H9 (cell line): ENCODE measurements at regions not wholly inside any gene's neighbourhood (a gene's known extent, or its start where the extent isn't known, plus 50 kb on each side); places are given as distances from the start of the nearest gene placed in this dataset.

Experiments used
- DNase-seq: peaks from one replicate; pipeline ENCODE4 v3.0.0-alpha.2; 2017
- H2AFZ ChIP-seq: one replicate; pipeline ENCODE4 v1.6.1; 2013; ENCODE audit warnings: mild to moderate bottlenecking, low read length, control low read depth, moderate library complexity
- H2AK5ac ChIP-seq: 2 replicates; pipeline ENCODE4 v1.6.1; 2013; ENCODE audit warnings: low read length, control low read depth, mixed read lengths; ENCODE audit not compliant: insufficient read length
- H2BK120ac ChIP-seq: one replicate; pipeline ENCODE4 v1.6.1; 2013; ENCODE audit warnings: low read depth, mild to moderate bottlenecking, low read length, control low read depth, inconsistent platforms; ENCODE audit not compliant: poor library complexity, severe bottlenecking
- H2BK12ac ChIP-seq: 2 replicates; pipeline ENCODE4 v1.6.1; 2013; ENCODE audit warnings: low read length, control low read depth, mixed read lengths, low read depth; ENCODE audit not compliant: insufficient read length
- H2BK15ac ChIP-seq: 2 replicates; pipeline ENCODE4 v1.6.1; 2013; ENCODE audit warnings: low read depth, low read length, control low read depth
- H2BK20ac ChIP-seq: one replicate; pipeline ENCODE4 v1.6.1; 2013; ENCODE audit warnings: low read depth, mild to moderate bottlenecking, low read length, control low read depth, inconsistent platforms; ENCODE audit not compliant: poor library complexity, severe bottlenecking
- H2BK5ac ChIP-seq: 2 replicates; pipeline ENCODE4 v1.6.1; 2013; ENCODE audit warnings: low read length, control low read depth, mixed read lengths; ENCODE audit not compliant: insufficient read length
- H3K14ac ChIP-seq: 2 replicates; pipeline ENCODE4 v1.6.1; 2013; ENCODE audit warnings: low read length, control low read depth; ENCODE audit not compliant: insufficient read depth
- H3K18ac ChIP-seq: 2 replicates; pipeline ENCODE4 v1.6.1; 2013; ENCODE audit warnings: low read depth, mild to moderate bottlenecking, mixed read lengths, low read length, control low read depth; ENCODE audit not compliant: insufficient read length
- H3K23ac ChIP-seq: 2 replicates; pipeline ENCODE4 v1.6.1; 2013; ENCODE audit warnings: low read length, control low read depth, mixed read lengths, low read depth; ENCODE audit not compliant: insufficient read length
- H3K23me2 ChIP-seq: 2 replicates; pipeline ENCODE4 v1.6.1; 2013; ENCODE audit warnings: low read depth, mild to moderate bottlenecking, mixed read lengths, low read length, control low read depth; ENCODE audit not compliant: insufficient read length, poor library complexity, severe bottlenecking
- H3K27ac ChIP-seq: 2 replicates; pipeline ENCODE4 v1.5.1; 2013; ENCODE audit warnings: low read length, control low read depth, mixed read lengths, low read depth; ENCODE audit not compliant: insufficient read length
- H3K27me3 ChIP-seq: 2 replicates; pipeline ENCODE4 v1.6.1; 2013; ENCODE audit warnings: low read length, control low read depth, inconsistent platforms; ENCODE audit not compliant: insufficient read depth
- H3K4ac ChIP-seq: 2 replicates; pipeline ENCODE4 v1.6.1; 2013; ENCODE audit warnings: low read depth, mild to moderate bottlenecking, control low read depth, inconsistent platforms, low read length, moderate library complexity
- H3K4me1 ChIP-seq: 2 replicates; pipeline ENCODE4 v1.6.1; 2013; ENCODE audit warnings: low read length, control low read depth, inconsistent platforms; ENCODE audit not compliant: insufficient read depth
- H3K4me2 ChIP-seq: 2 replicates; pipeline ENCODE4 v1.6.1; 2013; ENCODE audit warnings: low read length, control low read depth, mixed read lengths; ENCODE audit not compliant: insufficient read length, insufficient read depth
- H3K56ac ChIP-seq: 2 replicates; pipeline ENCODE4 v1.6.1; 2013; ENCODE audit warnings: low read depth, mild to moderate bottlenecking, mixed read lengths, low read length, control low read depth; ENCODE audit not compliant: insufficient read length
- H3K79me1 ChIP-seq: 2 replicates; pipeline ENCODE4 v1.6.1; 2013; ENCODE audit warnings: low read depth, mild to moderate bottlenecking, moderate library complexity, low read length, control low read depth, inconsistent platforms; ENCODE audit not compliant: insufficient read depth, poor library complexity, severe bottlenecking
- H3K79me2 ChIP-seq: 2 replicates; pipeline ENCODE4 v1.6.1; 2013; ENCODE audit warnings: low read length, control low read depth, inconsistent platforms; ENCODE audit not compliant: insufficient read depth
- H3K9ac ChIP-seq: 2 replicates; pipeline ENCODE4 v1.6.1; 2013; ENCODE audit warnings: low read length, control low read depth, mixed read lengths; ENCODE audit not compliant: insufficient read length; ENCODE audit errors: extremely low read depth
- H3K9me3 ChIP-seq: one replicate; pipeline ENCODE4 v1.6.1; 2013; ENCODE audit warnings: low read depth, low read length, inconsistent platforms; ENCODE audit not compliant: control insufficient read depth
- H3T11ph ChIP-seq: one replicate; pipeline ENCODE4 v1.6.1; 2013; ENCODE audit warnings: mild to moderate bottlenecking, low read length, control low read depth, inconsistent platforms
- H4K20me1 ChIP-seq: one replicate; pipeline ENCODE4 v1.6.1; 2013; ENCODE audit not compliant: control insufficient read depth, insufficient read length, insufficient read depth
- H4K5ac ChIP-seq: 2 replicates; pipeline ENCODE4 v1.6.1; 2013; ENCODE audit warnings: low read depth, mild to moderate bottlenecking, mixed read lengths, low read length, control low read depth; ENCODE audit not compliant: insufficient read length
- H4K8ac ChIP-seq: replicated peaks from 2 replicates; pipeline ENCODE4 v1.6.1; 2013; ENCODE audit warnings: low read length, control low read depth, mixed read lengths, low read depth; ENCODE audit not compliant: insufficient read length
- H4K91ac ChIP-seq: 2 replicates; pipeline ENCODE4 v1.6.1; 2013; ENCODE audit warnings: low read depth, mild to moderate bottlenecking, moderate library complexity, mixed read lengths, low read length, control low read depth; ENCODE audit not compliant: insufficient read length
- H3K27ac Mint-ChIP-seq, 3 experiments: 2 replicates in 2 of 3; 3 replicates in 1 of 3; pipeline ENCODE4 v1.8.0; 2020 to 2021; ENCODE audit warnings: mixed read lengths in 3 of 3, mild to moderate bottlenecking in 1 of 3, moderate library complexity in 1 of 3
- H3K27me3 Mint-ChIP-seq: 2 replicates; pipeline ENCODE4 v1.8.0; 2021; ENCODE audit warnings: low read depth, mild to moderate bottlenecking, moderate library complexity, mixed read lengths
- H3K36me3 Mint-ChIP-seq, 3 experiments: 2 replicates in 2 of 3; 3 replicates in 1 of 3; pipeline ENCODE4 v1.8.0; 2020 to 2021; ENCODE audit warnings: low read depth in 3 of 3, mixed read lengths in 3 of 3; ENCODE audit not compliant: insufficient read depth in 1 of 3
- H3K4me1 Mint-ChIP-seq, 2 experiments: 2 replicates each; pipeline ENCODE4 v1.8.0; 2020; ENCODE audit warnings: mixed read lengths in 2 of 2
- H3K4me3 Mint-ChIP-seq, 2 experiments: 2 replicates in 1 of 2; 3 replicates in 1 of 2; pipeline ENCODE4 v1.8.0; 2020 to 2021; ENCODE audit warnings: mild to moderate bottlenecking in 2 of 2, mixed read lengths in 2 of 2, moderate library complexity in 1 of 2
- H3K9me3 Mint-ChIP-seq, 2 experiments: 2 replicates in 1 of 2; 3 replicates in 1 of 2; pipeline ENCODE4 v1.8.0; 2020; ENCODE audit warnings: mild to moderate bottlenecking in 2 of 2, mixed read lengths in 2 of 2, moderate library complexity in 1 of 2
- CTCF ChIP-seq: fragments of 200-600 bp; sonication (generic); conservative IDR thresholded peaks from 3 replicates; pipeline ENCODE4 v1.8.0; 2021; ENCODE audit warnings: antibody characterized with exemption, mild to moderate bottlenecking
- WGBS: extraction: QIAGEN DNeasy Blood & Tissue Kit; methylation state at CpG from one replicate; pipeline ENCODE4 v1.1.7; 2013; ENCODE audit warnings: missing lambda C conversion rate, low lambda C conversion rate, mixed read lengths; ENCODE audit not compliant: insufficient read length; ENCODE audit errors: extremely low coverage; 5-methylcytosine and 5-hydroxymethylcytosine counted together

GRCh38 chr12:68509242-68509641 lies 101.5 kb upstream of the RAP1B start:
- H3K56ac ChIP-seq = no peak overlapping the region
- no peak for TF ChIP-seq CTCF
- H4K20me1 ChIP-seq = no peaks in the 10 kb centered on the region
- no peak overlapping the region for H4K91ac ChIP-seq
- no CpG with 5 or more reads among the region's 4 CpGs for WGBS
- no peak overlapping the region for H2BK12ac ChIP-seq
- no peak overlapping the region for H2AK5ac ChIP-seq
- H3K4me1 ChIP-seq = no peaks in the 10 kb centered on the region
- H3K23ac ChIP-seq = no peak overlapping the region
- Mint-ChIP-seq H3K4me1 (no peaks in the 10 kb centered on the region), H3K27me3 (no peaks in the 10 kb centered on the region), H3K36me3 (no peaks in the 10 kb centered on the region; a peak in 1 of 7 replicates), H3K27ac (no peak overlapping the region), H3K4me3 (no peak overlapping the region; a peak in 1 of 5 replicates), H3K9me3 (peaks cover 0 to 3% of the 10 kb centered on the region in 2 experiments; a peak in 1 of 5 replicates)
- no peaks in the 10 kb centered on the region for H3K9me3 ChIP-seq
- no peak overlapping the region for H2BK15ac ChIP-seq
- no peak overlapping the region for H3K4me2 ChIP-seq
- H3K4ac ChIP-seq = no peak overlapping the region
- H3K79me2 ChIP-seq = peaks cover 1% of the 10 kb centered on the region; the same call in 1 of the 2 replicates
- H4K5ac ChIP-seq = no peak overlapping the region
- no peak overlapping the region for H3K27ac ChIP-seq
- H2AFZ ChIP-seq = no peak overlapping the region
- no peaks in the 10 kb centered on the region for H3K79me1 ChIP-seq
- H3K23me2 ChIP-seq = no peaks in the 10 kb centered on the region
- H3T11ph ChIP-seq = no peak overlapping the region
- DNase-seq = no peak
- H3K18ac ChIP-seq = no peak overlapping the region
- no peaks in the 10 kb centered on the region for H3K27me3 ChIP-seq
- H3K9ac ChIP-seq = no peak overlapping the region
- H2BK5ac ChIP-seq = no peak overlapping the region
- H2BK120ac ChIP-seq = no peak overlapping the region
- no peak overlapping the region for H4K8ac ChIP-seq
- no peak overlapping the region for H3K14ac ChIP-seq
- no peak overlapping the region for H2BK20ac ChIP-seq
